GM12865 (cell line): ENCODE measurements at regions not wholly inside any gene's neighbourhood (a gene's known extent, or its start where the extent isn't known, plus 50 kb on each side); places are given as distances from the start of the nearest gene placed in this dataset.

Experiments
- DNase-seq: peaks from one replicate; pipeline ENCODE4 v3.0.0; 2010; ENCODE audit warnings: low read depth
- H3K4me3 ChIP-seq: 2 replicates; pipeline ENCODE4 v1.5.1; 2011; ENCODE audit warnings: mild to moderate bottlenecking, low read depth, low read length, control low read depth
- CTCF ChIP-seq: IDR thresholded peaks from 2 replicates; pipeline ENCODE4 v1.5.1; 2011; ENCODE audit warnings: low read length, control low read depth, low read depth, inconsistent platforms; ENCODE audit not compliant: insufficient read depth; ENCODE audit errors: missing control alignments

- no peak for TF ChIP-seq CTCF
- no peak overlapping the region for H3K4me3 ChIP-seq
- no peak for DNase-seq
These were observed 82.0 kb upstream of the EEA1 start for GRCh38 chr12:93011100-93011499.

- TF ChIP-seq CTCF = no peak
- H3K4me3 ChIP-seq = no peak overlapping the region
- DNase-seq = no peak
These were observed 87.0 kb upstream of the EEA1 start for GRCh38 chr12:93015871-93016751.

- no peak overlapping the region for H3K4me3 ChIP-seq
- no peak for DNase-seq
- no peak for TF ChIP-seq CTCF
These were observed 87.8 kb upstream of the EEA1 start for GRCh38 chr12:93016752-93017350.

DNA sequence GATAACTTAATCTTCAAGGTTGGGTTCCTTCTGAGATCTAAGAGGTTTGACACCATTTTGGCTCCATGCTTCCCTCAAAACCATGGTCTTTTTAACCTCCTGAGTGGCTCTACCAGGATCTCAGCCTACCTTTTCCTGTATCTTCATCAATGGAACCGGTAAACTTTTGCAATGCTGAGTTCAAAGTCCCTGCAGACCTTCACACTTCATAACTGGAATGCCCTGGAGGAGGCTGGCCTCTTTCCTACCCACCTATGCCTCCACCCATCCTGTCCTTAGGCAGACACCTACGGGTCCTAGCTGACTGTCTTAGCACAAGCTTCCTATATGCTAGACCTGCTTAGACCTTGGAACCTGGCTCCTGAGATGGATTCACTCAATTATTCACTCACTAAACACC, 89.5 kb upstream of the EEA1 start:
- no peak overlapping the region for H3K4me3 ChIP-seq
- TF ChIP-seq CTCF = no peak
- no peak for DNase-seq

DNA sequence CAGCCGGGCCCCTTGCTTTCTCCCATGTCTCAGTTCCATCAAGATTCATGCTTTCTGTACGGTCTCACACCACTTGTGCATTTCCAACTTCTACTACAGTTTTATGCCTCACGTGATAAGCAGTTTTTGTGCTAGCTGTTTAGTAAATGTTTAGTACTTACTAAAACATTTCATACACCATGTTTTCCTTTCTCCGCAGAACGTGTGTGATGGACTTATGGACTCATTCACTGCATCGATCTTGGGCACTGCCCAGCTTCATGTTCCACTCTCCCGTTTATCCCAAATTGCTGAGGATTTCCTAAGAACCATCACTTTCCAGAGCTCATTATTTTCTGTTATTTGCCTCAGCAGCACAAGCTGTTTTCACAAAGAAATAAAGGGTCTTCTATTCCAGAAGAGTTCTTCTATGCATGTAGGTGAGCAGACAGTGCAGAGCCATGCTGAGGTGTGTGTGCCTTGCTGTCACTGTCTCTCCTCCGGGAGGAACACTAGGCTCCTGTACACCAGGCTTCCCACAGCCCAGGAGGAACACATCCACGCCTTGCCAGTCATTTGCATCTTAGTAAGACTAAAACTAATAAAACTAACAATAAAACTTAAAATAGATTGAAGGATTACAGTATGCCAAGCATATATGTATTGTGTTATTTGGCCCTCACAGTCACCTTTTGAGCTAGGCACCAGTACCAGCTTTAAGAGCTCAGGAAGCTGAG, 90.3 kb upstream of the EEA1 start:
- DNase-seq = no peak
- TF ChIP-seq CTCF = no peak
- H3K4me3 ChIP-seq = no peak overlapping the region

GRCh38 chr12:93019975-93020630, 91.0 kb upstream of the EEA1 start:
- no peak for TF ChIP-seq CTCF
- H3K4me3 ChIP-seq = no peak overlapping the region
- no peak for DNase-seq
